ENCODE measurements at regions not wholly inside any gene's neighbourhood (a gene's known extent, or its start where the extent isn't known, plus 50 kb on each side); places are given as distances from the start of the nearest gene placed in this dataset.
"Not testable (repeated sequence)": the region's sequence is repeated elsewhere in the genome, so short reads cannot be mapped to it uniquely, and the experiment has no call there.

GRCh38 chr13:74287724-74288169 is 153.5 kb upstream of the KLF12 start:
- DNase-seq (ENCODE audit: low spot score) = peak; percentile 94

- no peak for DNase-seq (ENCODE audit: low spot score)
Measured at GRCh38 chr13:74280795-74281490, 146.7 kb upstream of the KLF12 start.

- DNase-seq (ENCODE audit: low spot score) = no peak
Measured at GRCh38 chr13:74280093-74280794, 146.0 kb upstream of the KLF12 start.

- no peak for DNase-seq (ENCODE audit: low spot score)
Measured at GRCh38 chr13:74278901-74279300, 144.7 kb upstream of the KLF12 start.

GRCh38 chr13:74274916-74275315 is 140.7 kb upstream of the KLF12 start:
- no peak for DNase-seq (ENCODE audit: low spot score)

- no peak for DNase-seq (ENCODE audit: low spot score)
Measured at GRCh38 chr13:74273581-74273980, 139.4 kb upstream of the KLF12 start.

GRCh38 chr13:74272826-74273225 is 138.6 kb upstream of the KLF12 start:
- DNase-seq (ENCODE audit: low spot score) = no peak

GRCh38 chr13:74270018-74270417 is 135.8 kb upstream of the KLF12 start:
- no peak for DNase-seq (ENCODE audit: low spot score)

- DNase-seq (ENCODE audit: low spot score) = no peak
Measured at GRCh38 chr13:74266861-74267260, 132.7 kb upstream of the KLF12 start.

- no peak for DNase-seq (ENCODE audit: low spot score)
Measured at GRCh38 chr13:74266309-74266708, 132.1 kb upstream of the KLF12 start.

GRCh38 chr13:74264333-74264732 is 130.1 kb upstream of the KLF12 start:
- DNase-seq (ENCODE audit: low spot score) = no peak

- not testable (repeated sequence) for DNase-seq (ENCODE audit: low spot score)
Measured at GRCh38 chr13:74260420-74260819, 126.2 kb upstream of the KLF12 start.

- no peak for DNase-seq (ENCODE audit: low spot score)
Measured at GRCh38 chr13:74259641-74260040, 125.4 kb upstream of the KLF12 start.

- no peak for DNase-seq (ENCODE audit: low spot score)
Measured at GRCh38 chr13:74258961-74259360, 124.8 kb upstream of the KLF12 start.

- DNase-seq (ENCODE audit: low spot score) = no peak
Measured at GRCh38 chr13:74256969-74257368, 122.8 kb upstream of the KLF12 start.

- no peak for DNase-seq (ENCODE audit: low spot score)
Measured at GRCh38 chr13:74253161-74253560, 119.0 kb upstream of the KLF12 start.

GRCh38 chr13:74251778-74252519 is 117.7 kb upstream of the KLF12 start:
- DNase-seq (ENCODE audit: low spot score) = no peak

- no peak for DNase-seq (ENCODE audit: low spot score)
Measured at GRCh38 chr13:74250738-74251190, 116.6 kb upstream of the KLF12 start.

GRCh38 chr13:74248477-74248876 is 114.3 kb upstream of the KLF12 start:
- no peak for DNase-seq (ENCODE audit: low spot score)

- DNase-seq (ENCODE audit: low spot score) = peak; percentile 60
Measured at GRCh38 chr13:74246487-74246886, 112.3 kb upstream of the KLF12 start.

- DNase-seq (ENCODE audit: low spot score) = peak; percentile 69
Measured at GRCh38 chr13:74243637-74244526, 109.7 kb upstream of the KLF12 start.

- not testable (repeated sequence) for DNase-seq (ENCODE audit: low spot score)
Measured at GRCh38 chr13:74241343-74241742, 107.1 kb upstream of the KLF12 start.
